B cell (primary cell): ENCODE measurements at regions not wholly inside any gene's neighbourhood (a gene's known extent, or its start where the extent isn't known, plus 50 kb on each side); places are given as distances from the start of the nearest gene placed in this dataset.

Experiments
- EZH2 ChIP-seq: IDR thresholded peaks from 2 replicates; pipeline ENCODE4 v1.6.1; 2012; ENCODE audit warnings: borderline replicate concordance, low read depth, mild to moderate bottlenecking, moderate library complexity, low read length; ENCODE audit not compliant: insufficient read depth, poor library complexity, severe bottlenecking
- TF ChIP-seq, protein P1 (sequence below): fragments of 200-600 bp; IDR thresholded peaks from one replicate; pipeline ENCODE4 v1.8.0; 2022; ENCODE audit warnings: antibody characterized with exemption, mild to moderate bottlenecking

DNA sequence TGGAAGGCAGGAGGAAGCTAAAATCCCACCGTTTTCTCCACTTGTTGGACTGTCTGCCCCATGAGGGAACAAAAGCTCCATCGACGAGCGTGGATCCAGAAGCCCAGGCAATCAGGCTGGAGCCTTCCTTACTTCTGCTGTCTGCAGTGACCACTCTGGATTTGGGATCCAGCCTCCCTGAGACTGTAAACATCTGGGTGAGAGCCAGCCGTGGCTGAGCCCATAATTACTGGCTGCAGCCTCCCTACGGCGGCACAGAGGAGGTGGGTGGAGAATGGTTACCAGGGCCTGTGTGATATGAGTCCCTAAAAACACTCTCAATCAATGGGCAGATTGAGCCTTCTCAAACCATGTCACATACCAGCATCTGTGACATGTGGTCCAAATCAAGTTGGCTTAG, 158.2 kb downstream of the FOXL1 start:
- TF ChIP-seq, protein P1, sequence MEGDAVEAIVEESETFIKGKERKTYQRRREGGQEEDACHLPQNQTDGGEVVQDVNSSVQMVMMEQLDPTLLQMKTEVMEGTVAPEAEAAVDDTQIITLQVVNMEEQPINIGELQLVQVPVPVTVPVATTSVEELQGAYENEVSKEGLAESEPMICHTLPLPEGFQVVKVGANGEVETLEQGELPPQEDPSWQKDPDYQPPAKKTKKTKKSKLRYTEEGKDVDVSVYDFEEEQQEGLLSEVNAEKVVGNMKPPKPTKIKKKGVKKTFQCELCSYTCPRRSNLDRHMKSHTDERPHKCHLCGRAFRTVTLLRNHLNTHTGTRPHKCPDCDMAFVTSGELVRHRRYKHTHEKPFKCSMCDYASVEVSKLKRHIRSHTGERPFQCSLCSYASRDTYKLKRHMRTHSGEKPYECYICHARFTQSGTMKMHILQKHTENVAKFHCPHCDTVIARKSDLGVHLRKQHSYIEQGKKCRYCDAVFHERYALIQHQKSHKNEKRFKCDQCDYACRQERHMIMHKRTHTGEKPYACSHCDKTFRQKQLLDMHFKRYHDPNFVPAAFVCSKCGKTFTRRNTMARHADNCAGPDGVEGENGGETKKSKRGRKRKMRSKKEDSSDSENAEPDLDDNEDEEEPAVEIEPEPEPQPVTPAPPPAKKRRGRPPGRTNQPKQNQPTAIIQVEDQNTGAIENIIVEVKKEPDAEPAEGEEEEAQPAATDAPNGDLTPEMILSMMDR: no peak
- no peak for TF ChIP-seq EZH2
